SU-DHL-6 (cell line): ENCODE measurements at regions not wholly inside any gene's neighbourhood (a gene's known extent, or its start where the extent isn't known, plus 50 kb on each side); places are given as distances from the start of the nearest gene placed in this dataset.

ENCODE experiments used
- EZH2phosphoT487 ChIP-seq: fragments of 200-600 bp; sonication (generic), shearing (Covaris generic); conservative IDR thresholded peaks from 2 replicates; pipeline ENCODE4 v1.6.1; 2018; ENCODE audit warnings: mild to moderate bottlenecking, antibody characterized with exemption, low read length, moderate library complexity, mixed read lengths
- TF ChIP-seq, protein P1 (sequence below): fragments of 200-600 bp; sonication (generic); IDR thresholded peaks from one replicate; pipeline ENCODE4 v1.5.1; 2017; ENCODE audit warnings: antibody characterized with exemption, mild to moderate bottlenecking, low read length, moderate library complexity; ENCODE audit not compliant: insufficient read depth, poor library complexity, severe bottlenecking

DNA sequence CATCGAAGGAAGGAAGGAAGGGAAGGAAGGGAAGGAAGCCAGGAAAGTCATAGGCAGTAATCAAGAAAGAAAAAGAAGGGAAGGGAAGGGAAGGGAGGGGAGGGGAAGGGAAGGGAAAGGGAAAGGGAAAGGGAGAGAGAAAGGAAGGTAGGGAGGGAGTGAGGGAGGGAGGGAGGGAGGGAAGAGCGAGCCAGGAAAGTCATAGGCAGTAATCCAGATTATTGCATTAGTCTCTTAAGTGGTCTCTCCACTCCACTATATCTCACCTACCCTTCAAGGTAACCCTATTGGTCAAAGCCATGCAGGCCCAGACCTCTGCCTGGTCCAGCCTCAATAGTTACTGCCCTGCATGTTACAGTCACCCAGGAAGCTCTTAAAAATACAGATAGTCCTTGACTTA, 106.2 kb upstream of the RAP2B start:
- TF ChIP-seq, protein P1, sequence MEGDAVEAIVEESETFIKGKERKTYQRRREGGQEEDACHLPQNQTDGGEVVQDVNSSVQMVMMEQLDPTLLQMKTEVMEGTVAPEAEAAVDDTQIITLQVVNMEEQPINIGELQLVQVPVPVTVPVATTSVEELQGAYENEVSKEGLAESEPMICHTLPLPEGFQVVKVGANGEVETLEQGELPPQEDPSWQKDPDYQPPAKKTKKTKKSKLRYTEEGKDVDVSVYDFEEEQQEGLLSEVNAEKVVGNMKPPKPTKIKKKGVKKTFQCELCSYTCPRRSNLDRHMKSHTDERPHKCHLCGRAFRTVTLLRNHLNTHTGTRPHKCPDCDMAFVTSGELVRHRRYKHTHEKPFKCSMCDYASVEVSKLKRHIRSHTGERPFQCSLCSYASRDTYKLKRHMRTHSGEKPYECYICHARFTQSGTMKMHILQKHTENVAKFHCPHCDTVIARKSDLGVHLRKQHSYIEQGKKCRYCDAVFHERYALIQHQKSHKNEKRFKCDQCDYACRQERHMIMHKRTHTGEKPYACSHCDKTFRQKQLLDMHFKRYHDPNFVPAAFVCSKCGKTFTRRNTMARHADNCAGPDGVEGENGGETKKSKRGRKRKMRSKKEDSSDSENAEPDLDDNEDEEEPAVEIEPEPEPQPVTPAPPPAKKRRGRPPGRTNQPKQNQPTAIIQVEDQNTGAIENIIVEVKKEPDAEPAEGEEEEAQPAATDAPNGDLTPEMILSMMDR: no peak
- no peak for TF ChIP-seq EZH2phosphoT487
